Neural cell (in vitro differentiated cells): ENCODE measurements at regions not wholly inside any gene's neighbourhood (a gene's known extent, or its start where the extent isn't known, plus 50 kb on each side); places are given as distances from the start of the nearest gene placed in this dataset.

Experiments
- H2AFZ ChIP-seq: fragments of 200-600, 300-800 bp; sonication (generic), shearing (Covaris generic); 2 replicates; pipeline ENCODE4 v1.6.0; 2014; ENCODE audit warnings: low read depth, mild to moderate bottlenecking, antibody characterized with exemption, low read length, moderate library complexity
- H3F3A ChIP-seq: fragments of 200-600 bp; shearing (Covaris generic); 2 replicates; pipeline ENCODE4 v1.6.1; 2016; ENCODE audit warnings: mild to moderate bottlenecking, moderate library complexity, mixed read lengths, antibody characterized with exemption, low read length; ENCODE audit not compliant: insufficient read depth, poor library complexity, severe bottlenecking
- H3K27ac ChIP-seq: fragments of 200-600, 300-800 bp; sonication (generic), shearing (Covaris generic); 2 replicates; pipeline ENCODE4 v1.5.1; 2014; ENCODE audit warnings: mild to moderate bottlenecking, low read length, moderate library complexity
- H3K27me3 ChIP-seq: fragments of 300-800, 200-600 bp; sonication (generic), shearing (Covaris generic); 2 replicates; pipeline ENCODE4 v1.6.0; 2014; ENCODE audit warnings: mild to moderate bottlenecking, low read depth, low read length, moderate library complexity; ENCODE audit not compliant: insufficient read depth
- H3K36me3 ChIP-seq: fragments of 300-800, 200-600 bp; sonication (generic), shearing (Covaris generic); 2 replicates; pipeline ENCODE4 v1.5.1; 2014; ENCODE audit warnings: mild to moderate bottlenecking, antibody characterized with exemption, low read length, moderate library complexity; ENCODE audit not compliant: insufficient read depth
- H3K4me2 ChIP-seq: fragments of 300-800, 200-600 bp; sonication (generic), shearing (Covaris generic); 2 replicates; pipeline ENCODE4 v1.6.0; 2014; ENCODE audit warnings: mild to moderate bottlenecking, low read length
- H3K4me3 ChIP-seq: fragments of 300-800, 200-600 bp; sonication (generic), shearing (Covaris generic); 2 replicates; pipeline ENCODE4 v1.5.1; 2014; ENCODE audit warnings: mild to moderate bottlenecking, low read length, moderate library complexity
- H3K79me2 ChIP-seq: fragments of 200-600 bp; shearing (Covaris generic); replicated peaks from 2 replicates; pipeline ENCODE4 v1.6.0; 2014; ENCODE audit warnings: mild to moderate bottlenecking, low read length, moderate library complexity; ENCODE audit not compliant: insufficient read depth
- H3K9ac ChIP-seq: fragments of 300-800, 200-600 bp; sonication (generic), shearing (Covaris generic); 2 replicates; pipeline ENCODE4 v1.6.1; 2016; ENCODE audit warnings: mild to moderate bottlenecking, low read length, mixed read lengths
- H3K9me2 ChIP-seq: fragments of 200-600 bp; shearing (Covaris generic); 2 replicates; pipeline ENCODE4 v1.6.1; 2016; ENCODE audit warnings: mild to moderate bottlenecking, low read length, mixed read lengths; ENCODE audit not compliant: insufficient read depth
- H3K9me3 ChIP-seq: fragments of 200-600, 300-800 bp; sonication (generic), shearing (Covaris generic); 2 replicates; pipeline ENCODE4 v1.6.1; 2016; ENCODE audit warnings: mild to moderate bottlenecking, mixed run types, low read length, moderate library complexity, mixed read lengths
- H4K20me1 ChIP-seq: fragments of 200-600 bp; shearing (Covaris generic); 2 replicates; pipeline ENCODE4 v1.6.1; 2016; ENCODE audit warnings: mild to moderate bottlenecking, mixed run types; ENCODE audit not compliant: insufficient read depth
- CTCF ChIP-seq: fragments of 450-650 bp; IDR thresholded peaks from 2 replicates; pipeline ENCODE4 v1.5.1; 2014; ENCODE audit warnings: antibody characterized with exemption, mild to moderate bottlenecking, moderate library complexity; ENCODE audit not compliant: poor library complexity, severe bottlenecking
- EP300 ChIP-seq: fragments of 450-650 bp; conservative IDR thresholded peaks from 2 replicates; pipeline ENCODE4 v1.6.1; 2014; ENCODE audit warnings: antibody characterized with exemption, mild to moderate bottlenecking, moderate library complexity; ENCODE audit not compliant: poor library complexity, severe bottlenecking
- EZH2 ChIP-seq: fragments of 200-600, 300-800 bp; shearing (Covaris generic), sonication (generic); IDR thresholded peaks from 2 replicates; pipeline ENCODE4 v1.6.1; 2014; ENCODE audit warnings: antibody characterized with exemption, low read length, borderline replicate concordance, mild to moderate bottlenecking; ENCODE audit not compliant: insufficient read depth, poor library complexity, severe bottlenecking
- MXI1 ChIP-seq: fragments of 450-650 bp; conservative IDR thresholded peaks from 2 replicates; pipeline ENCODE4 v1.6.1; 2014; ENCODE audit warnings: antibody characterized with exemption, mild to moderate bottlenecking; ENCODE audit not compliant: poor library complexity, severe bottlenecking
- POLR2AphosphoS5 ChIP-seq: IDR thresholded peaks from 2 replicates; pipeline ENCODE4 v1.6.1; 2012
- RAD21 ChIP-seq: fragments of 450-650 bp; conservative IDR thresholded peaks from 2 replicates; pipeline ENCODE4 v1.6.1; 2014; ENCODE audit warnings: antibody characterized with exemption, mild to moderate bottlenecking, moderate library complexity
- REST ChIP-seq: IDR thresholded peaks from 2 replicates; pipeline ENCODE4 v1.6.1; 2012; ENCODE audit warnings: borderline replicate concordance
- SMC3 ChIP-seq: fragments of 450-650 bp; conservative IDR thresholded peaks from 2 replicates; pipeline ENCODE4 v1.6.1; 2014; ENCODE audit warnings: antibody characterized with exemption, mild to moderate bottlenecking, moderate library complexity; ENCODE audit not compliant: poor library complexity
- TAF1 ChIP-seq: IDR thresholded peaks from 2 replicates; pipeline ENCODE4 v1.6.1; 2012; ENCODE audit warnings: low read depth

- Histone ChIP-seq H3K79me2 (no peaks in the 10 kb centered on the region), H3K36me3 (no peaks in the 10 kb centered on the region), H3K4me3 (no peak overlapping the region), H2AFZ (no peak overlapping the region), H3K27me3 (no peaks in the 10 kb centered on the region), H3K27ac (no peak overlapping the region), H3K9me3 (no peaks in the 10 kb centered on the region), H3K9me2 (no peaks in the 10 kb centered on the region), H3F3A (no peaks in the 10 kb centered on the region), H3K9ac (no peak overlapping the region), H4K20me1 (no peaks in the 10 kb centered on the region), H3K4me2 (no peak overlapping the region)
- TF ChIP-seq POLR2AphosphoS5 (no peak), RAD21 (no peak), EP300 (no peak), REST (no peak)
These were observed 230.1 kb upstream of the MIR17HG start for GRCh38 chr13:91117351-91117750.

GRCh38 chr13:91119643-91120042, 227.8 kb upstream of the MIR17HG start:
- Histone ChIP-seq H3K4me2 (no peak overlapping the region), H3K27me3 (no peaks in the 10 kb centered on the region), H3K9ac (no peak overlapping the region), H3K79me2 (no peaks in the 10 kb centered on the region), H3K9me2 (no peaks in the 10 kb centered on the region), H3K27ac (no peak overlapping the region), H3K9me3 (no peaks in the 10 kb centered on the region), H4K20me1 (no peaks in the 10 kb centered on the region), H3K36me3 (no peaks in the 10 kb centered on the region), H2AFZ (no peak overlapping the region), H3K4me3 (no peak overlapping the region), H3F3A (no peaks in the 10 kb centered on the region)
- no peak for TF ChIP-seq EZH2
- TF ChIP-seq MXI1: no peak
- no peak for TF ChIP-seq CTCF
- TF ChIP-seq SMC3: no peak
- TF ChIP-seq EP300: no peak
- no peak for TF ChIP-seq TAF1
- no peak for TF ChIP-seq POLR2AphosphoS5
- no peak for TF ChIP-seq REST
- no peak for TF ChIP-seq RAD21
